ENCODE measurements at regions not wholly inside any gene's neighbourhood (a gene's known extent, or its start where the extent isn't known, plus 50 kb on each side); places are given as distances from the start of the nearest gene placed in this dataset.
"Not testable (repeated sequence)": the region's sequence is repeated elsewhere in the genome, so short reads cannot be mapped to it uniquely, and the experiment has no call there.

DNA sequence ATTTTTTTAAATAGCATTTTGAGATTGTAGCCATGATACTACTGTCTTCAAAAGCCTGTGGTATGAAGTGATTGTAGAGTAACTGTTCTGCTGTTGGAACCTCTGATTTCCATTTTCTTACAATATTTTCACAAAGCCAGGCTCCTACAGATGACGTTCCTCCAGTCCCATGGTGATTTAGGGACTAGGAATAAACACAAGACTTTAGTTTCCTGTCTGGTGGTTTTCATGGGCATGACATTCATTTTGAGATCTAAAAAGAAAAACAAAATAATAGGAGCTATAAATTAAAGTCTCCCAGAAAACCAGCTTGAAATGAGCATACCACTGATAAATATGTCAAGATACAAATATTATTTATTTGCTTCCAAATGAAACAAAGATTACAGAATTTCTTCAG lies 1223.5 kb upstream of the CELF4 start:
- TF ChIP-seq, protein P1, sequence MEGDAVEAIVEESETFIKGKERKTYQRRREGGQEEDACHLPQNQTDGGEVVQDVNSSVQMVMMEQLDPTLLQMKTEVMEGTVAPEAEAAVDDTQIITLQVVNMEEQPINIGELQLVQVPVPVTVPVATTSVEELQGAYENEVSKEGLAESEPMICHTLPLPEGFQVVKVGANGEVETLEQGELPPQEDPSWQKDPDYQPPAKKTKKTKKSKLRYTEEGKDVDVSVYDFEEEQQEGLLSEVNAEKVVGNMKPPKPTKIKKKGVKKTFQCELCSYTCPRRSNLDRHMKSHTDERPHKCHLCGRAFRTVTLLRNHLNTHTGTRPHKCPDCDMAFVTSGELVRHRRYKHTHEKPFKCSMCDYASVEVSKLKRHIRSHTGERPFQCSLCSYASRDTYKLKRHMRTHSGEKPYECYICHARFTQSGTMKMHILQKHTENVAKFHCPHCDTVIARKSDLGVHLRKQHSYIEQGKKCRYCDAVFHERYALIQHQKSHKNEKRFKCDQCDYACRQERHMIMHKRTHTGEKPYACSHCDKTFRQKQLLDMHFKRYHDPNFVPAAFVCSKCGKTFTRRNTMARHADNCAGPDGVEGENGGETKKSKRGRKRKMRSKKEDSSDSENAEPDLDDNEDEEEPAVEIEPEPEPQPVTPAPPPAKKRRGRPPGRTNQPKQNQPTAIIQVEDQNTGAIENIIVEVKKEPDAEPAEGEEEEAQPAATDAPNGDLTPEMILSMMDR (IDR thresholded peaks at IDR 0.05) = no peak
- TF ChIP-seq POLR2A (IDR thresholded peaks at IDR 0.05) = no peak
- no peak for DNase-seq

GRCh38 chr18:38786906-38787305 lies 1221.3 kb upstream of the CELF4 start:
- DNase-seq = no peak
- Histone ChIP-seq H3K27ac (no peak overlapping the region), H3K27me3 (no peaks in the 10 kb centered on the region), H3K36me3 (ENCODE audit: low read depth, missing control alignments) (no peaks in the 10 kb centered on the region), H3K4me1 (no peaks in the 10 kb centered on the region), H3K9me3 (no peaks in the 10 kb centered on the region), H3K4me3 (no peak overlapping the region)
- TF ChIP-seq POLR2A (IDR thresholded peaks at IDR 0.05) = no peak
- intact Hi-C loops (cut with DNase I; ENCODE audit: low total_unique reads) = no loop called here
- WGBS, 2 donors = 80 to 89% methylated on average over 1 of the region's 1 CpG

More for the DNA sequence above, 1223.5 kb upstream of the CELF4 start:
- Histone ChIP-seq H3K9me3 (no peaks in the 10 kb centered on the region), H3K27ac (no peak overlapping the region), H3K4me3 (no peak overlapping the region), H3K4me1 (no peaks in the 10 kb centered on the region), H3K27me3 (no peaks in the 10 kb centered on the region), H3K36me3 (ENCODE audit: low read depth, missing control alignments) (no peaks in the 10 kb centered on the region)
- WGBS, 2 donors = 31 to 40% methylated on average over 1 of the region's 1 CpG
- intact Hi-C loops (cut with DNase I; ENCODE audit: low total_unique reads) = no loop called here

- H3K9me3 ChIP-seq; H3K4me3 ChIP-seq; DNase-seq; H3K4me1 ChIP-seq; intact Hi-C loops (cut with DNase I; ENCODE audit: low total_unique reads); H3K27ac ChIP-seq; H3K27me3 ChIP-seq; H3K36me3 ChIP-seq (ENCODE audit: low read depth, missing control alignments): not testable (repeated sequence)
- WGBS, 2 donors = 75 to 88% methylated on average over 1 of the region's 1 CpG
These were observed 1206.0 kb upstream of the CELF4 start for GRCh38 chr18:38771620-38772019.

- Histone ChIP-seq H3K27ac (no peak overlapping the region), H3K4me3 (no peak overlapping the region), H3K9me3 (no peaks in the 10 kb centered on the region), H3K4me1 (no peaks in the 10 kb centered on the region), H3K36me3 (ENCODE audit: low read depth, missing control alignments) (no peaks in the 10 kb centered on the region), H3K27me3 (no peaks in the 10 kb centered on the region)
- DNase-seq = no peak
- TF ChIP-seq POLR2A (IDR thresholded peaks at IDR 0.05) = no peak
- TF ChIP-seq, protein P1 (IDR thresholded peaks at IDR 0.05) = no peak
- intact Hi-C loops (cut with DNase I; ENCODE audit: low total_unique reads) = no loop called here
- WGBS, 2 donors = 94 to 97% methylated on average over 1 of the region's 1 CpG
These were observed 1202.9 kb upstream of the CELF4 start for GRCh38 chr18:38768504-38768903.

DNA sequence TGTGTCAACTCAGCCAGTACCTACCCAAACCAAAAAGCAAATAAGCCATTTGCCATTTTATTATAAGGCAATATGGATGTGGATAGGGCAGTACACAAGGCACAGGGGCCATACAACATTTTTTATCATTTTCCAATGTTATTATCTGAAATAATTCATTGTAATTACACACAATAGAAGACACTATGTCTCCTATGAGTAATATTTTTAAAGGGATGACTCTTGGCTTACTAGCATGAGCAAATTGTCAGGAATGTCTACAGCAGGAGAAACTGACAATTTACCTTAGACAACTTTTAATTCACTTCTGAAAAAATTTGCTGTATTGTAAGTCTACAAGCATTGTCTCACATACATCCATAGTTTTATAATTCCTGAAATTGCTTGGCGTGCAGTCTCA lies 1193.9 kb upstream of the CELF4 start:
- Histone ChIP-seq H3K4me1 (no peaks in the 10 kb centered on the region), H3K9me3 (no peaks in the 10 kb centered on the region), H3K27me3 (no peaks in the 10 kb centered on the region), H3K27ac (no peak overlapping the region), H3K4me3 (no peak overlapping the region), H3K36me3 (ENCODE audit: low read depth, missing control alignments) (no peaks in the 10 kb centered on the region)
- intact Hi-C loops (cut with DNase I; ENCODE audit: low total_unique reads) = no loop called here
- 89 to 98% methylated on average over 1 of the region's 1 CpG for WGBS, 2 donors
- TF ChIP-seq POLR2A (IDR thresholded peaks at IDR 0.05) = no peak
- TF ChIP-seq, protein P1 (IDR thresholded peaks at IDR 0.05) = no peak
- no peak for DNase-seq

DNA sequence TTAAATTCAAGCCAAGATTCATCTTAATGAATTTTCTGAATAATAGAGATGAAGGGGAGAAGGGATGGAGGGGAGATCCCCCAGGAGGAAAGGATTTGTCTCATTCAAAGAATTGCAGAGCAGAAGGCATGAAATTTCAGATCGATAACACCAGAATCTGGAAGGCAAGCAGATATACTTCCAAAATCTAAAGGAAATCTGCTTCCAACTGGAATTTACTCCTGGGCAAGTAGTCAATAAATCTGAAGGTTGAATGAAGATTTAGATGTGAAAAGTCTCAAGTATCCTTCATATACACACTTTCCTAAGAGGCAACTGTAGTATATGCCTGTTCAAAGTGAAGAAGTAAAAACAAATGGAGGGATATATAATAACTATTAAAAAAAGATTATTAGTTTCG lies 1190.8 kb upstream of the CELF4 start:
- Histone ChIP-seq H3K4me3 (no peak overlapping the region), H3K36me3 (ENCODE audit: low read depth, missing control alignments) (no peaks in the 10 kb centered on the region), H3K9me3 (no peaks in the 10 kb centered on the region), H3K27me3 (no peaks in the 10 kb centered on the region), H3K27ac (no peak overlapping the region), H3K4me1 (no peaks in the 10 kb centered on the region)
- WGBS, 2 donors = 89 to 92% methylated on average over 2 of the region's 2 CpGs
- no peak for DNase-seq
- intact Hi-C loops (cut with DNase I; ENCODE audit: low total_unique reads) = no loop called here
- TF ChIP-seq, protein P1 (IDR thresholded peaks at IDR 0.05) = no peak
- TF ChIP-seq POLR2A (IDR thresholded peaks at IDR 0.05) = no peak

Measured in testis (tissue), 2 donors.